GM19043 (cell line): ENCODE measurements at regions not wholly inside any gene's neighbourhood (a gene's known extent, or its start where the extent isn't known, plus 50 kb on each side); places are given as distances from the start of the nearest gene placed in this dataset.

ENCODE experiments used
- ATAC-seq: cut with Tn5 transposase; IDR thresholded peaks from one replicate; pipeline ENCODE4 v1.9.1; 2021; ENCODE audit warnings: low read depth; ENCODE audit not compliant: unreplicated experiment

GRCh38 chr4:32249040-32249439 lies 1528.9 kb downstream of the PCDH7 start:
- no peak for ATAC-seq

GRCh38 chr4:32251126-32251525 lies 1531.0 kb downstream of the PCDH7 start:
- ATAC-seq = no peak

GRCh38 chr4:32251926-32252325 lies 1531.8 kb downstream of the PCDH7 start:
- ATAC-seq = no peak

- no peak for ATAC-seq
Measured at GRCh38 chr4:32254216-32254615, 1534.0 kb downstream of the PCDH7 start.

- ATAC-seq = no peak
Measured at GRCh38 chr4:32258986-32259385, 1538.8 kb downstream of the PCDH7 start.

GRCh38 chr4:32261196-32261595 lies 1541.0 kb downstream of the PCDH7 start:
- ATAC-seq = no peak

- no peak for ATAC-seq
Measured at GRCh38 chr4:32268863-32269262, 1548.7 kb downstream of the PCDH7 start.

- ATAC-seq = no peak
Measured at GRCh38 chr4:32290102-32290501, 1569.9 kb downstream of the PCDH7 start.

- no peak for ATAC-seq
Measured at GRCh38 chr4:32318926-32319325, 1598.8 kb downstream of the PCDH7 start.

- no peak for ATAC-seq
Measured at GRCh38 chr4:32321421-32321820, 1601.3 kb downstream of the PCDH7 start.

GRCh38 chr4:32334759-32335158 lies 1614.6 kb downstream of the PCDH7 start:
- ATAC-seq = no peak

- no peak for ATAC-seq
Measured at GRCh38 chr4:32337403-32337802, 1617.2 kb downstream of the PCDH7 start.

GRCh38 chr4:32340591-32340990 lies 1620.4 kb downstream of the PCDH7 start:
- ATAC-seq = no peak

- no peak for ATAC-seq
Measured at GRCh38 chr4:32341342-32341741, 1621.2 kb downstream of the PCDH7 start.

- ATAC-seq = no peak
Measured at GRCh38 chr4:32342054-32342453, 1621.9 kb downstream of the PCDH7 start.

- no peak for ATAC-seq
Measured at GRCh38 chr4:32349026-32349425, 1628.9 kb downstream of the PCDH7 start.

- ATAC-seq = no peak
Measured at GRCh38 chr4:32374206-32374605, 1654.0 kb downstream of the PCDH7 start.

GRCh38 chr4:32393806-32394205 lies 1673.6 kb downstream of the PCDH7 start:
- ATAC-seq = no peak

- ATAC-seq = no peak
Measured at GRCh38 chr4:32394255-32394654, 1674.1 kb downstream of the PCDH7 start.

- ATAC-seq = no peak
Measured at GRCh38 chr4:32396507-32397070, 1676.4 kb downstream of the PCDH7 start.

- no peak for ATAC-seq
Measured at GRCh38 chr4:32400870-32401269, 1680.7 kb downstream of the PCDH7 start.

GRCh38 chr4:32417113-32417704 lies 1697.0 kb downstream of the PCDH7 start:
- ATAC-seq = no peak

- ATAC-seq = no peak
Measured at GRCh38 chr4:32423267-32423666, 1703.1 kb downstream of the PCDH7 start.
